Heart left ventricle (tissue), 13 donors: ENCODE measurements at regions not wholly inside any gene's neighbourhood (a gene's known extent, or its start where the extent isn't known, plus 50 kb on each side); places are given as distances from the start of the nearest gene placed in this dataset.

Experiments used
- CTCF ChIP-seq, 12 donors: fragments of 200-600 bp; sonication (generic) in 4 of 12; IDR thresholded peaks; one replicate each; pipeline versions ENCODE4 v1.5.0 to v1.8.0; 2018 to 2022; ENCODE audit warnings: antibody characterized with exemption in 12 of 12, mild to moderate bottlenecking in 5 of 12
- POLR2A ChIP-seq, 2 donors: fragments of 450-650 bp; IDR thresholded peaks; one replicate each; pipeline ENCODE4 v1.6.1; 2017; ENCODE audit warnings: antibody characterized with exemption in 2 of 2, mild to moderate bottlenecking in 2 of 2, moderate library complexity in 2 of 2
- donor health status: ischemic (EF 13 %, LVEDD 7.1; RV severe dilation, severe dysfunction).
- donor health status: DM: no; HTN: yes; CAD: no.
- donor health status: DM: no; HTN: no; CAD: no.
- donor health status: ischemic (EF 25% LVEDD 6.9; RV normal size, moderate dysfunction).
- donor health status: ischemic (EF 25% LVEDD 5.7; RV mildly dilated, moderate dysfunction).
- donor health status: ischemic (EF 35%, LVEDD 5.7; RV mildly dilated, moderate dysfunction).
- donor health status: nonischemic (EF 11% LVEDD 7.7; RV severe dilation, severe dysfunction).
- donor health status: DM: yes; HTN: yes; CAD: no.
- donor health status: PGD.
- donor health status: ischemic (EF 29% LVEDD 5.4; RV normal size, mild dysfunction).
- donor health status: nonischemic (EF 23%, LVEDD 6.1; RV moderate dilation, normal function).

- no peak for TF ChIP-seq CTCF (IDR thresholded peaks at IDR 0.05)
- no peak for TF ChIP-seq POLR2A (IDR thresholded peaks at IDR 0.05)
These were observed 715.5 kb upstream of the RAB6C start for GRCh38 chr2:129263939-129264338.
